GM23248 (cell line): ENCODE measurements at regions not wholly inside any gene's neighbourhood (a gene's known extent, or its start where the extent isn't known, plus 50 kb on each side); places are given as distances from the start of the nearest gene placed in this dataset.

Experiments used
- DNase-seq: peaks from one replicate; pipeline ENCODE4 v3.0.0-alpha.2; 2015
- H2AFZ ChIP-seq: fragments of 200-600 bp; sonication (generic); 2 replicates; pipeline ENCODE4 v1.6.1; 2016; ENCODE audit warnings: antibody characterized with exemption
- H3F3A ChIP-seq: fragments of 200-600 bp; sonication (generic); 2 replicates; pipeline ENCODE4 v1.6.1; 2016; ENCODE audit warnings: mild to moderate bottlenecking, antibody characterized with exemption, mixed run types; ENCODE audit not compliant: insufficient read depth
- H3K27ac ChIP-seq: fragments of 200-600 bp; sonication (generic); 2 replicates; pipeline ENCODE4 v1.5.1; 2016; ENCODE audit warnings: mild to moderate bottlenecking
- H3K27me3 ChIP-seq: fragments of 200-600 bp; sonication (generic); replicated peaks from 2 replicates; pipeline ENCODE4 v1.6.1; 2016; ENCODE audit warnings: mild to moderate bottlenecking; ENCODE audit not compliant: insufficient read depth
- H3K36me3 ChIP-seq: fragments of 200-600 bp; sonication (generic); 2 replicates; pipeline ENCODE4 v1.6.1; 2016; ENCODE audit warnings: low read depth, mild to moderate bottlenecking
- H3K4me1 ChIP-seq: fragments of 200-600 bp; sonication (generic); 2 replicates; pipeline ENCODE4 v1.6.1; 2016; ENCODE audit warnings: mild to moderate bottlenecking; ENCODE audit not compliant: insufficient read depth
- H3K4me2 ChIP-seq: fragments of 200-600 bp; sonication (generic); one replicate; pipeline ENCODE4 v1.6.1; 2016; ENCODE audit warnings: mild to moderate bottlenecking; ENCODE audit not compliant: unreplicated experiment
- H3K4me3 ChIP-seq: fragments of 200-600 bp; sonication (generic); 2 replicates; pipeline ENCODE4 v1.5.1; 2016; ENCODE audit warnings: mild to moderate bottlenecking
- H3K79me2 ChIP-seq: fragments of 200-600 bp; sonication (generic); 2 replicates; pipeline ENCODE4 v1.6.1; 2016; ENCODE audit warnings: mild to moderate bottlenecking; ENCODE audit not compliant: insufficient read depth
- H3K9ac ChIP-seq: fragments of 200-600 bp; sonication (generic); 2 replicates; pipeline ENCODE4 v1.6.1; 2016; ENCODE audit warnings: mild to moderate bottlenecking
- H3K9me2 ChIP-seq: fragments of 200-600 bp; sonication (generic); 2 replicates; pipeline ENCODE4 v1.6.1; 2016; ENCODE audit warnings: mixed run types, mild to moderate bottlenecking, moderate library complexity; ENCODE audit not compliant: insufficient read depth
- H3K9me3 ChIP-seq: fragments of 200-600 bp; sonication (generic); one replicate; pipeline ENCODE4 v1.6.1; 2017; ENCODE audit warnings: low read depth
- H4K20me1 ChIP-seq: fragments of 200-600 bp; sonication (generic); 2 replicates; pipeline ENCODE4 v1.6.0; 2016; ENCODE audit not compliant: insufficient read depth
- EZH2 ChIP-seq: fragments of 200-600 bp; sonication (generic); IDR thresholded peaks from 2 replicates; pipeline ENCODE4 v1.6.1; 2018; ENCODE audit warnings: antibody characterized with exemption, mild to moderate bottlenecking; ENCODE audit not compliant: insufficient read depth, poor library complexity, severe bottlenecking
- EZH2phosphoT487 ChIP-seq: fragments of 200-600 bp; sonication (generic); IDR thresholded peaks from 2 replicates; pipeline ENCODE4 v1.6.1; 2018; ENCODE audit warnings: antibody characterized with exemption, moderate library complexity, mild to moderate bottlenecking, low read depth; ENCODE audit not compliant: insufficient read depth
- WGBS, 2 experiments: methylation state at CpG; one replicate each; pipeline ENCODE4 v1.1.6; 2015 to 2017; ENCODE audit warnings: low lambda C conversion rate in 2 of 2, low coverage in 1 of 2; ENCODE audit errors: missing lambda C conversion rate in 2 of 2; 5-methylcytosine and 5-hydroxymethylcytosine counted together
- in situ Hi-C: fragments of 300-500 bp; cut with MboI; formaldehyde crosslinking; loops from 2 replicates; pipeline ENCODE4 v1.15.0; 2020

GRCh38 chr4:187020676-187021075 is 297.0 kb upstream of the FAT1 start:
- no peak overlapping the region for H2AFZ ChIP-seq
- no peak overlapping the region for H3K4me3 ChIP-seq
- DNase-seq, result no peak
- H3K27me3 ChIP-seq, result no peaks in the 10 kb centered on the region; the same call in 1 of the 2 replicates
- no peaks in the 10 kb centered on the region for H3K9me2 ChIP-seq
- no peak overlapping the region for H3K27ac ChIP-seq
- TF ChIP-seq EZH2phosphoT487 (no peak), EZH2 (no peak)
- H3K79me2 ChIP-seq, result no peaks in the 10 kb centered on the region
- no peaks in the 10 kb centered on the region for H4K20me1 ChIP-seq
- 47% methylated on average over 2 of the region's 2 CpGs for WGBS, 2 experiments
- no peak overlapping the region for H3K9ac ChIP-seq
- H3K36me3 ChIP-seq, result no peaks in the 10 kb centered on the region
- in situ Hi-C loops, result no loop called here
- no peak overlapping the region for H3K4me2 ChIP-seq
- H3K9me3 ChIP-seq, result no peaks in the 10 kb centered on the region
- H3K4me1 ChIP-seq, result no peaks in the 10 kb centered on the region
- H3F3A ChIP-seq, result no peaks in the 10 kb centered on the region

- in situ Hi-C loops, result no loop called here
- H3K9me2 ChIP-seq, result no peaks in the 10 kb centered on the region
- H4K20me1 ChIP-seq, result no peaks in the 10 kb centered on the region
- no peaks in the 10 kb centered on the region for H3F3A ChIP-seq
- H3K36me3 ChIP-seq, result no peaks in the 10 kb centered on the region
- H3K4me1 ChIP-seq, result no peaks in the 10 kb centered on the region
- no peaks in the 10 kb centered on the region for H3K9me3 ChIP-seq
- no peak overlapping the region for H2AFZ ChIP-seq
- TF ChIP-seq EZH2 (no peak), EZH2phosphoT487 (no peak)
- no peak for DNase-seq
- H3K4me2 ChIP-seq, result no peak overlapping the region
- no peaks in the 10 kb centered on the region; the same call in 1 of the 2 replicates for H3K27me3 ChIP-seq
- 47 to 52% methylated on average over 6 of the region's 6 CpGs for WGBS, 2 experiments
- H3K4me3 ChIP-seq, result no peak overlapping the region
- no peak overlapping the region for H3K27ac ChIP-seq
- H3K9ac ChIP-seq, result no peak overlapping the region
- no peaks in the 10 kb centered on the region for H3K79me2 ChIP-seq
Observed at GRCh38 chr4:187021436-187022205, 298.0 kb upstream of the FAT1 start.

- no peak overlapping the region for H3K4me2 ChIP-seq
- H4K20me1 ChIP-seq, result no peaks in the 10 kb centered on the region
- H3K36me3 ChIP-seq, result no peaks in the 10 kb centered on the region
- no peaks in the 10 kb centered on the region for H3K4me1 ChIP-seq
- no peak overlapping the region for H3K4me3 ChIP-seq
- no peak overlapping the region for H3K9ac ChIP-seq
- no peak overlapping the region for H2AFZ ChIP-seq
- H3K27ac ChIP-seq, result no peak overlapping the region
- 9 to 10% methylated on average over 6 of the region's 6 CpGs for WGBS, 2 experiments
- no peaks in the 10 kb centered on the region for H3K9me2 ChIP-seq
- no peaks in the 10 kb centered on the region for H3K9me3 ChIP-seq
- no peaks in the 10 kb centered on the region for H3K27me3 ChIP-seq
- no peak for TF ChIP-seq EZH2
- no peak for TF ChIP-seq EZH2phosphoT487
- in situ Hi-C loops, result no loop called here
- DNase-seq, result peak; percentile 2
- no peaks in the 10 kb centered on the region for H3F3A ChIP-seq
- no peaks in the 10 kb centered on the region for H3K79me2 ChIP-seq
Observed at GRCh38 chr4:187027272-187027671, 303.6 kb upstream of the FAT1 start.

GRCh38 chr4:187042251-187042650 is 318.6 kb upstream of the FAT1 start:
- Histone ChIP-seq H3K4me1 (no peaks in the 10 kb centered on the region), H3K9me2 (no peaks in the 10 kb centered on the region), H4K20me1 (no peaks in the 10 kb centered on the region), H3K79me2 (no peaks in the 10 kb centered on the region), H3K27me3 (no peaks in the 10 kb centered on the region), H3K36me3 (no peaks in the 10 kb centered on the region), H3K27ac (no peak overlapping the region), H3K4me3 (no peak overlapping the region), H3K9ac (no peak overlapping the region), H3F3A (no peaks in the 10 kb centered on the region), H3K9me3 (no peaks in the 10 kb centered on the region), H2AFZ (no peak overlapping the region), H3K4me2 (no peak overlapping the region)
- TF ChIP-seq EZH2phosphoT487 (no peak), EZH2 (no peak)
- 51 to 61% methylated on average over 7 of the region's 7 CpGs for WGBS, 2 experiments
- in situ Hi-C loops, result no loop called here
- no peak for DNase-seq
